Astrocyte of the spinal cord (primary cell): ENCODE measurements at regions not wholly inside any gene's neighbourhood (a gene's known extent, or its start where the extent isn't known, plus 50 kb on each side); places are given as distances from the start of the nearest gene placed in this dataset.

Experiments
- DNase-seq: peaks from one replicate; pipeline ENCODE4 v3.0.0; 2011; ENCODE audit warnings: low read depth, low spot score
- H3K4me3 ChIP-seq: 2 replicates; pipeline ENCODE4 v1.5.1; 2011; ENCODE audit warnings: low read depth, mild to moderate bottlenecking, low read length, moderate library complexity
- CTCF ChIP-seq: IDR thresholded peaks from 2 replicates; pipeline ENCODE4 v1.5.1; 2012; ENCODE audit warnings: low read depth, mild to moderate bottlenecking, low read length, inconsistent platforms
- in situ Hi-C: cut with HindIII; loops from 2 replicates; pipeline ENCODE4 v1.10.0; 2017; ENCODE audit warnings: low sequenced_read_pairs

DNA sequence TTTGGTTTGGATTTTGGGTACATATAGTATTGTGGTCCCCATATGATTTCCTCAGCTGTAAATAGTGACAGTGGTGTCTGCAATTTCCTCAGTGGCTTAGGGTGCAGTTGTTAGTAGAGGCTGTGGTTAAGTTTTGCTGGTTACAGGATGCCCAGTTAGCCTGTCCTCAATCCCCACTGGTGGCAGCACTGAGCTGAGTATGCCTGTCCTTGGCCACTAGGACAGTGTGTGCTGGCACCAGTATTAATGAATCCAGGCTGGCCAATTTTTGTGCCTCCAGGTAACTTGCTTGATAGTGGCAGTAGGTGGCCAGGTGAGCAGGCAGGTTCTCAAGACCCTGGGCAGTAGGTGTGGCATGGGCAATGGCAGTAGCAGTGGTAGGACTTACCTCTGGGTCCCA lies 973.1 kb downstream of the TMEM182 start:
- H3K4me3 ChIP-seq = no peak overlapping the region
- in situ Hi-C loops = no loop called here
- no peak for TF ChIP-seq CTCF
- DNase-seq = no peak

- TF ChIP-seq CTCF = no peak
- in situ Hi-C loops = no loop called here
- no peak for DNase-seq
- H3K4me3 ChIP-seq = no peak overlapping the region
These were observed 976.3 kb downstream of the TMEM182 start for GRCh38 chr2:103738108-103738507.

- in situ Hi-C loops = no loop called here
- H3K4me3 ChIP-seq = no peak overlapping the region
- DNase-seq = no peak
- no peak for TF ChIP-seq CTCF
These were observed 976.8 kb downstream of the TMEM182 start for GRCh38 chr2:103738606-103739005.

GRCh38 chr2:103739186-103739585 lies 977.4 kb downstream of the TMEM182 start:
- in situ Hi-C loops = no loop called here
- DNase-seq = no peak
- no peak overlapping the region for H3K4me3 ChIP-seq
- TF ChIP-seq CTCF = no peak

DNA sequence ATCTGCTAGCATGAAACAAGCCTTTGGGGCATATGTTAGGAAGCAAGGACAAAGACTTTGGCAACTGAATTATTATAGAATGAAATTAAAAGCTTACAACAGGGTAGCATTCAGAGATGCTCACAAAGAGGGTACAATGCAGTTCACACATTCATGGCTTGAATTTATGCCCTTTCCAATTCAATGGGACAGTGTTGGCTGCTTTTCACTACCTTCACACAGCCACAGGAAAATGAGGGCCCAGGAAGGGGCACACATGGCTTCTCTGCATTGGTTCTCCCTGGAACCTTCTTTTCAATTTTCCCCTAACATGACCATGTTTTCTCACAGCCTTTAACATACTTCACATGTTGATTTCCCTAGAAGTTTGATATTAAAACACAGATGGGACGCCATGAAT lies 978.1 kb downstream of the TMEM182 start:
- in situ Hi-C loops = no loop called here
- H3K4me3 ChIP-seq = no peak overlapping the region
- no peak for DNase-seq
- no peak for TF ChIP-seq CTCF

GRCh38 chr2:103740631-103741030 lies 978.8 kb downstream of the TMEM182 start:
- no peak for DNase-seq
- TF ChIP-seq CTCF = no peak
- no peak overlapping the region for H3K4me3 ChIP-seq
- in situ Hi-C loops = no loop called here

DNA sequence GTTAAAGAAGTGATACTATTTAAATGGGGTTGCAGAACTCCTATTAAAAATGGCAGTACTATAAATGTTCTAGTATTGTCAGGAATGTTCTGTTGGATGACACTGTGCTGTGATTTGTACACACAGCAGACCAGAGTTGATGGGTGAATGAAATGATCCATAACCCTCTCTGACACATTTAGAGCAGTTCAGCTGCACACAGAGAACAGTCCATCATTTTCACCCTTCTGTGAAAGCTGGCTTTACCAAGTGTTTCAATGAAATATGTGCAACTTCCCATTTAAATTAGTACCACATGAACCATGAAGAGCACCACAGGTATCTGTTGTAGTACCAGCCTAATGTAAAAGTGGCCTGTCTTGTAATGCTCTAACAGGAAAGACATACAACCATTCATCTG lies 981.4 kb downstream of the TMEM182 start:
- in situ Hi-C loops = no loop called here
- DNase-seq = no peak
- TF ChIP-seq CTCF = no peak
- H3K4me3 ChIP-seq = no peak overlapping the region
